B cell (primary cell): ENCODE measurements at regions not wholly inside any gene's neighbourhood (a gene's known extent, or its start where the extent isn't known, plus 50 kb on each side); places are given as distances from the start of the nearest gene placed in this dataset.

Experiments
- CTCF ChIP-seq: fragments of 200-600 bp; IDR thresholded peaks from one replicate; pipeline ENCODE4 v1.8.0; 2022; ENCODE audit warnings: antibody characterized with exemption, mild to moderate bottlenecking
- EZH2 ChIP-seq: IDR thresholded peaks from 2 replicates; pipeline ENCODE4 v1.6.1; 2012; ENCODE audit warnings: borderline replicate concordance, low read depth, mild to moderate bottlenecking, moderate library complexity, low read length; ENCODE audit not compliant: insufficient read depth, poor library complexity, severe bottlenecking

DNA sequence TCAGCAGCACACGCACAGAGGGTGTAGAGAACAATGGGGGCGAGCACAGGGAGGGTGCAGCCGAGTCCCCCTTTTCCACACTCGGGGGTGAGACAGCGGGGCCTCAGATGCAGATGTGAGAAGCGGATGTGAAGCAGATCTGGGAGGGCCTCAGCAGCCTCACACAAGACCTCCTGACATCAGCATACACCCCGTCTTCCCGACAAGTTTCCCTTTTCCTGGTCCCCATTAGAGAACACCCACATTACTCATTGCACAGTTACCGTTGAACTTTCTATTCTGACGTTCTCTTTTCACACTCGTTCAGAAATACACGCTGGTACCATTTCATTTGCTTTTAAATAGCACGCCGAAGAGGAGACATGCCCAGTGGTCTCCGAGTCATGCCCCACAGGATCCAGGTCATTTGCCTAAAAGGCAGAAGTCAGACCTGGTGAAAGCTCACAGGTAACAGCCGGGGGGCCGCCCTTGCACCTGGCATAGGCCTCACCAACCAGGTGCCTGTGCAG is 129.5 kb upstream of the ID2 start:
- TF ChIP-seq CTCF (no peak), EZH2 (no peak)
